Fibroblast of skin of scalp (primary cell): ENCODE measurements at regions not wholly inside any gene's neighbourhood (a gene's known extent, or its start where the extent isn't known, plus 50 kb on each side); places are given as distances from the start of the nearest gene placed in this dataset.

Source experiments
- DNase-seq: peaks from one replicate; pipeline ENCODE4 v3.0.0-alpha.2; 2013

DNA sequence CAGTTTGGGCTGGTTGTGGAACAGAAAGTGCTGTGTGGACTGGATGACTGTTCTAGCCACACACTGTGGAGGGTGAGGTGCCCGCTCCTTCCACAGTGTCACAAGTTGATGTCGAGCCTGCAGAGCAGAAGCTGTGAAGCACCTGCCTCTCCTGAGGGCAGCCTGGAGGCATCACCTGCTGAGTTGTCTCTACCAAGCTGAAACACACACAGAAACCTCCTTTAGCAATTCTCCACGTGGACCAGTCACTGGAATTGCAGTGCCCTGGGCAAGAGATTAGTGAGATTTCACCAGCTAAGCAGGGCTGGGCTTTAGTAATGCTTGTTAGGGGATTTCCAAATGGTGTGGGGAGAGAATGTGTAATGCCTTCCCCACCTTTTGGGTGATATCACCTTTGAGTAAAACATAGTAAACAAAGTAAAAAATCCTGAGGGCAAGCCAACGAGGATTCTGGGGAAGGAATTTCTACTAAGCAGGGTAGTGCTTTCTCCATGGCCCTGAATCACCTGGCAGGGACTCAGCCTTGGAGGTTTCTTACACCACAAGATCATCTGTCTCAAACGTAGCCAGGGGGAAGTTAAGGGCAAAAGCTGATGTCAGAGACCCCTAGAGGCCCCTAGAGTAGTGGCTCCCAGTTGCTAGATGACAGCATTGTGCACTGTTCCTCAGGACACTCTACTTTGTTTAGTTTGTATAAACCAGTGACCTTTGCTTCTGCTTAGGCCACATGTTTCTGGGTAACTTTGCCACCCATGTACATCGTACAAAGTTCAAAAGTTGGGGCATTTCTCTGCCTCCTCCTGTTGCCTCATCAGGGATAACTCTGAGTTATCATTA lies 233.1 kb upstream of the IGFBP3 start:
- DNase-seq: no peak

GRCh38 chr7:46153583-46153950 lies 232.5 kb upstream of the IGFBP3 start:
- no peak for DNase-seq

DNA sequence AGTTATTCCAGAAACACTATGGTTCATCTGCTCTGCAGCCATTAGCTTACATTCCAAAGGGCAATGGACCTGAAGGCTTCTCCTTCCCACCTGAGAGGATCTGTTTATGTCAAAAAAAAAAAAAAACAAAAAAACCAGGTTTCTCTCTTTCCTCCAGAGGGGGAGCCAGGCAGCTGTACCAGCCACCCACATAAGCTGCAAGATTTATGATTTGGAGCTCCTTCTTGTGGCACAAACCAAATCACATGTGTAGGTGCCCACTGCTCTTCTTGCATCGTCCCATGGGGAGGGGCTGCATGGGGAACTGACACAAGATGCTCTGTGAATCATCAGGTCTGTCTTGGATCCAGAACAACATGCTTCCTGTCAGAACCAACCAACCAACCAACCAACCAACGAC lies 231.6 kb upstream of the IGFBP3 start:
- DNase-seq: no peak

- DNase-seq: no peak
These were observed 229.6 kb upstream of the IGFBP3 start for GRCh38 chr7:46150721-46151120.

- DNase-seq: no peak
These were observed 229.1 kb upstream of the IGFBP3 start for GRCh38 chr7:46150202-46150601.

DNA sequence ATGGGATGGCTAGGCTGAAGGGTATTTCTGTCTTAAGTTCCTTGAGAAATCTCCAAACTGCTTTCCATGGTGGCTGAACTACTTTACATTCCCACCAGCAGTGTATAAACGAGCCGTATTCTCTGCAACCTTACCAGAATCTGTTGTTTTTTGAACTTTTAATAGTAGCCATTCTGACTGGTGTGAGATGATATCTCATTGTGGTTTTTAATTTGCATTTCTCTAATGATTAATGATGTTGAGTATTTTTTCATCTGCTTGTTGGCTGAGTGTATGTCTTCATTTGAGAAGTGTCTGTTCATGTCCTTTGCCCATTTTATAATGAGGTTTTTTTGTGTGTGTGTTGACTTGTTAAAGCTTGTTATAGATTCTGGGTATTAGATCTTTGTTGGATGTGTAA lies 226.8 kb upstream of the IGFBP3 start:
- DNase-seq: no peak

DNA sequence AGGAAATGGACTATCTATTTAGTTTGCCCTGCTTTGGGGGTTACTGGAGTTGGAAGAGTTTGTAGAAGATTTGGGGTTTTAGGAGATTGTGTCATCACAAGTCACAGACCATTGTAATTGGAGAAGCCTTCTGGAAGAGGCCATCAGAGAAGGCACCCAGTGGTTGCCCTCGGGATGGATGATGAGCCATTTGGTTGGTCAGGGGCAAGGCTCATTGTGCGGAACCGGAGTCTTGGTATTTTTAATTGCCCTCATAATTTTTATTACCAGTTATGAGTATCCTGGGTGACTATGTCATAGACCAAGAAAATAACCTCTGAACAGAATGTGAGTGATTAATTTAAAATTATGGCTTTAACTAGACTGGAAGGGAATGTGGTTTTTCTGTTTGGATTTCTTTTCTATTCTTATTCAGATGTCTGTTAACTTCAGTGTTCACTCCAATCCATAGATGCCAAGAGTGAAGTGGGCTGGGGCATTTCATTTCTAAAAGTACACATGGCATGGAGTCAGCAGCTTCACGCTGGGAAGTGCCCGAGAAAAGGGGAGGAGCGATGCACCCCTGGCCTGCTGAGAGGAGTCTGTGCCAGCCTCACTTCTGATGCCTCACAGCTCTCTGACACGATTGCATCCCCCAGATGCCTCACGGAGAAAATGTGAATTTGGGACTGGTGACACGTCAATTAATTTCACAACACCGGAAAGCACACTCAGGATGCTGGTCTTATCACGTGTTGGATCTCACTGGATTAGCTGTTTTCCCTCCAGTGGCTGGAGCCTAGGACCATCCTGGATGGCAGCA lies 225.6 kb upstream of the IGFBP3 start:
- DNase-seq: peak; percentile 77

GRCh38 chr7:46145412-46145811 lies 224.3 kb upstream of the IGFBP3 start:
- DNase-seq: peak; percentile 100

DNA sequence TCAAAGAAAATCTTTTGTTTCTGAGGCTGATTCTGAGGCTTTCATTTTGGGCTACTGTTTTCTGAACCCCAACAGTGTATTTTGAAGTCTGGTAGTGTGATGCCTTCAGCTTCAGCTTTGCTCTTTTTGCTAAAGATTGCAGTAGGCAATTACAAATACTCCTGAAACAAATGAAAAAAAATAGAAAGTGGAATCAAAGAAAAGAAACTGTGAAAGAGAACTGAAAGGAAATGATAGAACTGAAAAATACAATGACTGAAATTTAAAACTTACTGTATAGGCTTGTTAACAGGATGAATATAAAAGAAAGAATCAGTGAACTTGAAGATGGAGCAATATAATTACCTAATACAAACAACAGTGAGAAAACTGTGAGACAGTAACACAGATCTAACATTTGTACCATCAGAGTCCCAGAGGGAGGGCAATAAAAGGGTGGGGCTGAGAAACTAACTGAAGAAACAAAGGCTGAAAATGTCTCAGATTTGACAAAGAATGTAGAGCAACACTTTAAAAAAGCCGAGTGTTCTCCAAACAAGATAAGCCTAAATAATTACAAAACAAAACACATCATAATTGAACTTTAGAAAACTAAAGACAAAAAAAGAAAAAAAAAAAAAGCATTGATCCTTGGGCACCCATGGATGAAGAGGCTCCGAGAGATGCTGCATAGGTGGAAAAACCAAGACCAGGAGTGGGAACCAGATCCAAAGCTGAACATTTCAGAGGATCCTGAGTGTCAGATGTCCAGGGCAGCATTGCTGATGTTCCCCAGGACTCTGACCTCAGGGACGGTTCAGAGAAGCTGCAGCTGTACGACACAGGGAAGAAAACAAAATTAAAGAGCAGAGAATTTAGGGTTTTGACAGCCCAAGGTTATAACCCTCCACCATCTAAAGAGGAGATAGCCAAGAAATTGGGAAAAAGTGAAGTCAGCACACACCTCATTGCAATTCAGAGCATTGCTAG lies 223.2 kb upstream of the IGFBP3 start:
- no peak for DNase-seq

DNA sequence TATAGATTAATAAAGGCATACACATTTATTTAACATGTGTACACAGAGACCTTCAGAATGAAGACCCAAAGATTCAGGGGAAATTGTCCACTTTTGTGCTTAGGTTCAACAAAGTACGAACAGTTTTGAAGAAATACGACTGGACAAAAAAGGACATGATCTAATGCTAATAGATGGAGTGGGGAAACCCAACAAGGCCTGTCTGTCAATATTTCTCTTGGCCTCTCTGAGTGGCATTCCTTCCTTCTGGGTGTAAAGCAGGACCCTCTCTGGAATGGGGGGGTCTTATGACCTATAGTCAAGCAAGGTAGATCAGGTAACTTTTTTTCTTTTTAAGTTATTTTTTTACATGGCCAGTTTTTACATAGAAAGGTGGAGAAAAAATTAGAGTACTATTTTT lies 222.3 kb upstream of the IGFBP3 start:
- DNase-seq: no peak

GRCh38 chr7:46139079-46139478 lies 218.0 kb upstream of the IGFBP3 start:
- peak; percentile 91 for DNase-seq

- DNase-seq: no peak
These were observed 216.7 kb upstream of the IGFBP3 start for GRCh38 chr7:46137725-46138124.

GRCh38 chr7:46135557-46135956 lies 214.5 kb upstream of the IGFBP3 start:
- peak; percentile 35 for DNase-seq

- DNase-seq: no peak
These were observed 213.7 kb upstream of the IGFBP3 start for GRCh38 chr7:46134795-46135194.

DNA sequence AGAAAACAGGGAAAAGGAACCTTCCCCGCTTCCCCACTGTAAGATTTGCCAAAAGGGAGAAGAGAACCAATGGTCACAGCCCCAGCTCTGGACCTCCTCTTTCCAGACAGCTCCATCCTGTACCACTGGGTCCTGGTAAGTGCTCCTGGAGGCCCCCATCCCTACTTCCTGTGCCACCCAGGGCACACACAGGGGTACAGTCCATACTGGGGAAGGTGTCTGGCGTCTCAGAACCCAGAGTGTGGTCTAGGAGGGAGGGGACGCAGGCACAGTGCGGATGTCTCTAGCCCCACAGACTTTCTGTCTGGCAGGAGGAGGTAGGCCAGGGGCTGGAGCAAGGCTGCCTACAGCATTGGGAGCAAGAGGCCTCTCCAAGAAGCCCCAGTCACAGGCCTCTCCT lies 213.3 kb upstream of the IGFBP3 start:
- DNase-seq: no peak

DNA sequence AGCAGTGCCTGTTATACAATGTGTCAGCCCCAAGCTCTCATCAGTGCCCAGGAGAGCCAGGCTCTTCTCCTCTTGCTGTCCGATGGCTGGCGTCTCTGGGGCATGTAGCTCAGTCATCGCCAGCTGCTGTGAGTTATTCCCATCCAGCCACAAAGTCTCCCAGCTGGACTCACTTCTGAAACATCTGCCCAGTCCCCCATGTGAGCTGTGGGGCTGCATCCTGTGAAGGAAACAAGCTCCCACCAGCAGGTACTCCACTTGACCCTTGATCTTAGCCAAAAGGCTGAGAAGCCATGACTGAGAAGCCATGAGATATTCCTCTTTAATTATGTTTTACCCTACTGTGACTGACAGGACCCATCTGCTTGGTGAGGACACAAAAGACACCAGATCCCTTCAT lies 212.7 kb upstream of the IGFBP3 start:
- peak; percentile 42 for DNase-seq

- DNase-seq: peak; percentile 85
These were observed 212.0 kb upstream of the IGFBP3 start for GRCh38 chr7:46133072-46133471.

DNA sequence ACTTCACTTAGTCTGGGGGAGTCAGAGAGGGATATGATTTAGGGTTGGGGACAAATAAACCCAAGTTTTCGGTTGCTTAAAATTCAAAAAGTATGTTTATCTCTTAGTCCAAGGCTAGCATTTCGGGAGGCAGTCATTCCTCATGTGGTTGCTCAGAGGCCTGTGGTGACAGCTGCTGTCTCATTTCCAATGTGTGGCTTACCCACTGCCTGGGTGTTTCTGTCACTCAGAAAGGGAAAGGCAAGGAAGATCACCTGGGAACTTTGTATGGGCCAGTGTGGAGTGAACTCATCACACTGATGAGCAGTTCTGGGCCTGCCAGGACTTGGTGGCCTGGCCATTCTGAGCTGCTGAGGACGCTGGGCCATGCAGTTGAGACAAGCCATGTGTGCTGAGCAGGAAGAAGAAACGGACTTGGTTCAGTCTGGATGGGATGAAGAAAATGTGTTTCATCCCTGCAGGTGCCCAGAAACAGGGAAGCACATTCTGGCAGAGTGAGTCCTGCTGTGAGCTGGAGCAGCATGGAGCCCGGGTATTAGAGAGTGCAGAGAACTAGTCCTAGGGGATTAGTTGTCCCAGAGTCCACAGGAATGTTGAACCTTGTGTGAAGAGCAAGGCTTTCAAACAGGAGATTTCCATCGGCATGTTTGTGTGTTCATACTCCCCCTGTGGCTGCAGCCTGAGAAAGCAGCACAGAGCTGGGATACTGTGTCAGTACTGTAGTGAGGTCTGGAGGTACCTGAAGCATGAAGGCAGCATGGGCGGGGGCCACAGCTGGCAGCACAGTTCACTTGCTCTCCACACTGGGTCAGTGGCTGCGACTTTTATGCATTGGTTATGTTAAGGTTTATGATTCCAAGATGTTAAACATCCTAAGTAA lies 211.1 kb upstream of the IGFBP3 start:
- peak; percentile 82 for DNase-seq

DNA sequence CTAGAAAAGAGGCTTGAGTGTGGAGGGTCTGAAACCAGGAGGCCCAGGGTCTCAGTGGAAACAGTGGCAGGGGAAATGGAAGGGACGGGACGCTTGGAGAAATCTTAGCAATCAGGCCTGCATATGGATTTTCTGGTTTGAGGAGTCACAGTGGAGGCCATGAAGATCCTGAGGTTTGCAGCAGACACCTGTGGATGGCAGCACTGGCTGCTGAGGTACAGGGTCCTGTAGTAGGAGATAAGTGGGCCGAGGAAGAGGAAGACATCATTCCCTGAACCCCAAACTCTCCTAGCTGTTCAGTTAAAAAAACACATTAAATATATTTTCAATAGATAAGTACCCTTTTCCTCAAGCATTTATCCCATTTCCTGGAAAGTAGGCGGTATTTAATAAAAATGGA lies 208.8 kb upstream of the IGFBP3 start:
- DNase-seq: no peak

DNA sequence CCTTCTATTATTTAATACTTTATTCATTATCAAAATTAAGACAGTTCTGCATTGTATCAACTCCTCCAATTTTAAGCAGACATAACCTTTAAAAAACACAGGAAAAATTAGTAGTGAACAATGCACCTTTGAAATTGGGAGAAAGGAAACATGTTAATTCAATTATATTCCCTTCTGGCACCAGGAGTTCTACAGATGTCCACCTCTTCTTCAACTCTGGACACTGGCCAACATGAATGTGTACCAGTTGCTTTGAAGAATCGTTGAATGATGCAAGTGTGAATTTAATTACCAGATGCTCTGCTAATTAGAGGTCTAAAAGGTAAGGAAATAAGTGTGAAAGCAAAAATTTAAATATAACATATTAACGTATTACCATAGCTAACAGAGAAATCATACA lies 206.7 kb upstream of the IGFBP3 start:
- no peak for DNase-seq

DNA sequence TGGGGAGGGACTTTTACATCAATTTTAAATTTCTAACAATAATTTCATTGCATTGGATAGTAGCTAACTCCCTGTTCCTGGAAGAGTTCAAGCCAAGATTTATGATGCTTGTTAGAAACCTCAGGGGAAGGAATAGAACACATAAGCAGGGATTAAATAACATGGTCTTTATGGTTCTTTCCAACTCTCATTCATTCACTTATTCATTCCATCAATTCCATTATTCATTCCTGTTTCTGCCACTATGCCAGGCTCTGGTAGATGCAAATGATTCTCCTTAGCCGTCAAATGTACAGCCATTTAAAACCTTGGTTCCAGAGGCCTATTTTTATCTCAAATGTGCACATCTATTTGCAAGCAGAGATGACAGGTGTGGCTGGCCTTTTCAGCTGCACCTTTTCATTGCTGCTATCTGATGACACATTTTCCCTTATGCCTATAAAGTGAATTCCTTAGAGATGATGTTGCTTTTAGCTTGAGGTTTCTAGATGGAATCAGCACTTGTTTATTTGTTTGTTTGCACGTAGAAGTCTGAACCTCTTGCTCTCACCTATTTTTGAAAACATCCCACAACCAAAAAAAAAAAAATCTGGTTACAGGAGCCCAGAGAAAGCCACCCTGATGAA lies 205.7 kb upstream of the IGFBP3 start:
- DNase-seq: no peak
